ENCODE measurements at regions not wholly inside any gene's neighbourhood (a gene's known extent, or its start where the extent isn't known, plus 50 kb on each side); places are given as distances from the start of the nearest gene placed in this dataset.

DNA sequence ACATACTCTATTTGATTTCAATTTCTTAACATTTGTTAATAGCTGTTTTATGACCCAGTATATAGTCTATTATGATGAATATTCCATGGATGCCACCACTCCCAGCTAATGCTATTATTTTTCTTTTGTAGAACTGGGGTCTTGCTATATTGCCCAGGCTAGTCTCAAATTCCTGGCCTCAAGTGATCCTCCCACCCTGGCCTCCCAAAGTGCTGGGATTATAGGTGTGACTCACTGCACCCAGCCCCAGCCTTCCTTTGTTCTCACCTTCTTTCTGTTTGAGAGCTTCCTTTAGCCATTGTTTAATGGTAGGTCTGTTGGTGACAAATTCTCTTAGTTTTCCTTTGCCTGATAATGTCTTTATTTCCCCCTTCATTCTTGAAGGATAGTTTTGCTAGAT is 52.9 kb upstream of the AMOTL1 start:
- TF ChIP-seq, protein P1, sequence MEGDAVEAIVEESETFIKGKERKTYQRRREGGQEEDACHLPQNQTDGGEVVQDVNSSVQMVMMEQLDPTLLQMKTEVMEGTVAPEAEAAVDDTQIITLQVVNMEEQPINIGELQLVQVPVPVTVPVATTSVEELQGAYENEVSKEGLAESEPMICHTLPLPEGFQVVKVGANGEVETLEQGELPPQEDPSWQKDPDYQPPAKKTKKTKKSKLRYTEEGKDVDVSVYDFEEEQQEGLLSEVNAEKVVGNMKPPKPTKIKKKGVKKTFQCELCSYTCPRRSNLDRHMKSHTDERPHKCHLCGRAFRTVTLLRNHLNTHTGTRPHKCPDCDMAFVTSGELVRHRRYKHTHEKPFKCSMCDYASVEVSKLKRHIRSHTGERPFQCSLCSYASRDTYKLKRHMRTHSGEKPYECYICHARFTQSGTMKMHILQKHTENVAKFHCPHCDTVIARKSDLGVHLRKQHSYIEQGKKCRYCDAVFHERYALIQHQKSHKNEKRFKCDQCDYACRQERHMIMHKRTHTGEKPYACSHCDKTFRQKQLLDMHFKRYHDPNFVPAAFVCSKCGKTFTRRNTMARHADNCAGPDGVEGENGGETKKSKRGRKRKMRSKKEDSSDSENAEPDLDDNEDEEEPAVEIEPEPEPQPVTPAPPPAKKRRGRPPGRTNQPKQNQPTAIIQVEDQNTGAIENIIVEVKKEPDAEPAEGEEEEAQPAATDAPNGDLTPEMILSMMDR (IDR thresholded peaks at IDR 0.05; ENCODE audit: insufficient read depth, low read depth, low read length, missing control alignments), result no peak
- no peak overlapping the region for H3K4me3 ChIP-seq (ENCODE audit: low read length)
- DNase-seq (ENCODE audit: low read depth), result no peak

GRCh38 chr11:94717667-94718066 is 50.5 kb upstream of the AMOTL1 start:
- TF ChIP-seq, protein P1 (IDR thresholded peaks at IDR 0.05; ENCODE audit: insufficient read depth, low read depth, low read length, missing control alignments), result no peak
- no peak for DNase-seq (ENCODE audit: low read depth)

More at GRCh38 chr11:94717667-94718066, 50.5 kb upstream of the AMOTL1 start:
- no peak overlapping the region for H3K4me3 ChIP-seq (ENCODE audit: low read length)

Data from epithelial cell of esophagus (primary cell).